ENCODE measurements at regions not wholly inside any gene's neighbourhood (a gene's known extent, or its start where the extent isn't known, plus 50 kb on each side); places are given as distances from the start of the nearest gene placed in this dataset.

DNA sequence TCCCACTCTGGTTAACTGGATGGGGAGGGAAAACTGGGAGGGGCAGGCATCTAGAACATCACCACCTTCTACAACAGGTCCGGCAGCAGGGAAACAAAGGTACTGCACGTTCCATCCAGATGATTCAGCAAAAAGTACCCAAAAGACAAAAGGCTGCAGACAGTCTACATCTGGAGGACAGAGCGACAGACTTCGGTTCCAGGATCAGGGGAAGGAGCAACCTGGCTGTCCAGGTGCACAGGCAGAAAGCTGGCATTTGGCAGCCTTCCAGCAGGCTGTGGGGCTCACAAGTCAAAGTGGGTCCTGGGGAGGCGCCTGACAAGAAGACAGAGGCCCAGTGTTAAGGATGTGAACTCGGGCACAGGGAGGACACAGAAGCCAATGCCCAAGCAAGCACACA lies 202.9 kb downstream of the SUCLA2 start:
- ChIA-PET POLR2A (no interaction called here), CTCF (interaction anchor here (0.8 to 1.6 kb wide), 2 partner anchors 12 to 25 kb away, joined by 4 read pairs; no protein-coding TSS in a partner anchor)
- Histone ChIP-seq H3K4me3 (ENCODE audit: low read depth, low read length) (no peak overlapping the region), H3K9me3 (ENCODE audit: control insufficient read depth, insufficient read depth, low read length) (no peaks in the 10 kb centered on the region), H3K27ac (ENCODE audit: low read depth, low read length) (no peak overlapping the region), H3K27me3 (ENCODE audit: control insufficient read depth, insufficient read depth, low read length) (peaks cover 2% of the 10 kb centered on the region)
- DNase-seq (ENCODE audit: low read depth, low spot score): no peak
- TF ChIP-seq, protein P1, sequence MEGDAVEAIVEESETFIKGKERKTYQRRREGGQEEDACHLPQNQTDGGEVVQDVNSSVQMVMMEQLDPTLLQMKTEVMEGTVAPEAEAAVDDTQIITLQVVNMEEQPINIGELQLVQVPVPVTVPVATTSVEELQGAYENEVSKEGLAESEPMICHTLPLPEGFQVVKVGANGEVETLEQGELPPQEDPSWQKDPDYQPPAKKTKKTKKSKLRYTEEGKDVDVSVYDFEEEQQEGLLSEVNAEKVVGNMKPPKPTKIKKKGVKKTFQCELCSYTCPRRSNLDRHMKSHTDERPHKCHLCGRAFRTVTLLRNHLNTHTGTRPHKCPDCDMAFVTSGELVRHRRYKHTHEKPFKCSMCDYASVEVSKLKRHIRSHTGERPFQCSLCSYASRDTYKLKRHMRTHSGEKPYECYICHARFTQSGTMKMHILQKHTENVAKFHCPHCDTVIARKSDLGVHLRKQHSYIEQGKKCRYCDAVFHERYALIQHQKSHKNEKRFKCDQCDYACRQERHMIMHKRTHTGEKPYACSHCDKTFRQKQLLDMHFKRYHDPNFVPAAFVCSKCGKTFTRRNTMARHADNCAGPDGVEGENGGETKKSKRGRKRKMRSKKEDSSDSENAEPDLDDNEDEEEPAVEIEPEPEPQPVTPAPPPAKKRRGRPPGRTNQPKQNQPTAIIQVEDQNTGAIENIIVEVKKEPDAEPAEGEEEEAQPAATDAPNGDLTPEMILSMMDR (IDR thresholded peaks at IDR 0.05; ENCODE audit: low read depth, low read length): no peak

DNA sequence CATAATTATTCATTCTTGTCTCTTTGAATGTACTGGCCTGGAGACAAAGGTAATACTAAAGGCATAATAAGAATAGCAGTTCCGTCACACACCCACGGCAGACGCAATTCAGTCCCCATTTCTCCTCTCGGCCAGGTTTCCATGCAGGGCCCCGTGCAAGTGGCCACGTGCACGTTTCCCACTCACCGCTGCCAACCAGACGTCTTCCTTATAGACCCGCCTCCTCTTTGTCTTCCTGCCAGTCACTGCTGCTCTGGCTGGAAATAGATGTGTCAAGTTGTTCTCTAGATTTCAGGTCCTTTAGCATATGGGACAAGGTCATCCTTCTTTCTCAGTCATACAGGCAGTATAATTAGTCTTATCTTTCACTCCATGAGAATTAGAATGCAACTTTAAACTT lies 204.3 kb downstream of the SUCLA2 start:
- Histone ChIP-seq H3K4me3 (ENCODE audit: low read depth, low read length) (no peak overlapping the region), H3K27ac (ENCODE audit: low read depth, low read length) (no peak overlapping the region), H3K9me3 (ENCODE audit: control insufficient read depth, insufficient read depth, low read length) (no peaks in the 10 kb centered on the region), H3K27me3 (ENCODE audit: control insufficient read depth, insufficient read depth, low read length) (peaks cover 2% of the 10 kb centered on the region)
- ChIA-PET CTCF (no interaction called here), POLR2A (no interaction called here)
- DNase-seq (ENCODE audit: low read depth, low spot score): no peak
- TF ChIP-seq, protein P1 (IDR thresholded peaks at IDR 0.05; ENCODE audit: low read depth, low read length): no peak

DNA sequence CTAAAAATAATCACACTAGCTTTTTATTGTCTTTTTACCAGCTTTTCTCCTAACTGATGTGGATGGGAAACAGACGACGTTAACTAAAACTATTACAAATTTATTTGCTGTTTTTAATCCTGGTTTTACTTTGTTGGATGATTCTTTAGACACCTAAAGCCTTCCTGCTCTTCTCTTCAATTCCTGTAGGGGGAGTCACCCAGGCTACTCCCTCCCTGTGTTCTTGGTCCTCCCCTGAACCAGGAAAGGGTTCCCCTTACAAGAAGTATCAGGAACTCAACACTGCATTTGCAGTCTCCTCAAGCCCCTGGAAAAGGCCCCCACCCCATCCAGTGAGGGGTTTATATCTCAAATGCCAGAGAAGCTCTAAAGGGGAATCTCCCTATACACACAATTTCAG lies 206.1 kb downstream of the SUCLA2 start:
- no peak for DNase-seq (ENCODE audit: low read depth, low spot score)

DNA sequence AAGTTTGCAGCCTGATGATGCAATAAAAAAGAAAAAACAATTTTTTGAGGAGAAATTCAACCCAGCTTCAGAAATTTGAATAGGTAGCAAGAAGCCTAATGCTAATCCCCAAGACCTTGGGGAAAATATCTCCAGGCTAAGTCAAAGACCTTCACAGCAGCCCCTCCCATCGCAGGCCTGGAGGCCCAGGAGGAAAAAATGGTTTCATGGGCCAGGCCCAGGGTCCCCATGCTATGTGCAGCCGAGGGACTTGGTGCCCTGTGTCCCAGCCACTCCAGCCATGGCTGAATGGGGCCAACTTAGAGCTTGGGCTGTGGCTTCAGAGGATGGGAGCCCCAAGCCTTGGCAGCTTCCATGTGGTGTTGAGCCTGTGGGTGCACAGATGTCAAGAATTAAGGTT lies 210.3 kb downstream of the SUCLA2 start:
- Histone ChIP-seq H3K27ac (ENCODE audit: low read depth, low read length) (no peak overlapping the region), H3K4me3 (ENCODE audit: low read depth, low read length) (no peak overlapping the region), H3K27me3 (ENCODE audit: control insufficient read depth, insufficient read depth, low read length) (no peaks in the 10 kb centered on the region), H3K9me3 (ENCODE audit: control insufficient read depth, insufficient read depth, low read length) (peaks cover 5% of the 10 kb centered on the region)
- ChIA-PET POLR2A (no interaction called here), CTCF (no interaction called here)
- DNase-seq (ENCODE audit: low read depth, low spot score): no peak
- TF ChIP-seq, protein P1 (IDR thresholded peaks at IDR 0.05; ENCODE audit: low read depth, low read length): no peak

More for the DNA sequence above, 206.1 kb downstream of the SUCLA2 start:
- TF ChIP-seq, protein P1 (IDR thresholded peaks at IDR 0.05; ENCODE audit: low read depth, low read length): peak; percentile 56
- H3K4me3 ChIP-seq (ENCODE audit: low read depth, low read length): no peak overlapping the region
- no peaks in the 10 kb centered on the region for H3K27me3 ChIP-seq (ENCODE audit: control insufficient read depth, insufficient read depth, low read length)
- H3K9me3 ChIP-seq (ENCODE audit: control insufficient read depth, insufficient read depth, low read length): peaks cover 5% of the 10 kb centered on the region
- no peak overlapping the region for H3K27ac ChIP-seq (ENCODE audit: low read depth, low read length)
- CTCF ChIA-PET: interaction anchor here (0.5 kb wide), 1 partner anchor 961 kb away, joined by 4 read pairs; no protein-coding TSS in a partner anchor
- POLR2A ChIA-PET: no interaction called here

GRCh38 chr13:47788844-47789243 lies 212.2 kb downstream of the SUCLA2 start:
- no peaks in the 10 kb centered on the region for H3K27me3 ChIP-seq (ENCODE audit: control insufficient read depth, insufficient read depth, low read length)
- H3K27ac ChIP-seq (ENCODE audit: low read depth, low read length): no peak overlapping the region
- TF ChIP-seq, protein P1 (IDR thresholded peaks at IDR 0.05; ENCODE audit: low read depth, low read length): no peak
- CTCF ChIA-PET: no interaction called here
- peaks cover 5% of the 10 kb centered on the region for H3K9me3 ChIP-seq (ENCODE audit: control insufficient read depth, insufficient read depth, low read length)
- H3K4me3 ChIP-seq (ENCODE audit: low read depth, low read length): no peak overlapping the region
- no peak for DNase-seq (ENCODE audit: low read depth, low spot score)
- POLR2A ChIA-PET: no interaction called here

All from AG04450 (cell line).